HS-27A (cell line): ENCODE measurements at regions not wholly inside any gene's neighbourhood (a gene's known extent, or its start where the extent isn't known, plus 50 kb on each side); places are given as distances from the start of the nearest gene placed in this dataset.

Source experiments
- DNase-seq: peaks from one replicate; pipeline ENCODE4 v3.0.0-alpha.2; 2012; ENCODE audit warnings: low read depth, missing footprints

DNA sequence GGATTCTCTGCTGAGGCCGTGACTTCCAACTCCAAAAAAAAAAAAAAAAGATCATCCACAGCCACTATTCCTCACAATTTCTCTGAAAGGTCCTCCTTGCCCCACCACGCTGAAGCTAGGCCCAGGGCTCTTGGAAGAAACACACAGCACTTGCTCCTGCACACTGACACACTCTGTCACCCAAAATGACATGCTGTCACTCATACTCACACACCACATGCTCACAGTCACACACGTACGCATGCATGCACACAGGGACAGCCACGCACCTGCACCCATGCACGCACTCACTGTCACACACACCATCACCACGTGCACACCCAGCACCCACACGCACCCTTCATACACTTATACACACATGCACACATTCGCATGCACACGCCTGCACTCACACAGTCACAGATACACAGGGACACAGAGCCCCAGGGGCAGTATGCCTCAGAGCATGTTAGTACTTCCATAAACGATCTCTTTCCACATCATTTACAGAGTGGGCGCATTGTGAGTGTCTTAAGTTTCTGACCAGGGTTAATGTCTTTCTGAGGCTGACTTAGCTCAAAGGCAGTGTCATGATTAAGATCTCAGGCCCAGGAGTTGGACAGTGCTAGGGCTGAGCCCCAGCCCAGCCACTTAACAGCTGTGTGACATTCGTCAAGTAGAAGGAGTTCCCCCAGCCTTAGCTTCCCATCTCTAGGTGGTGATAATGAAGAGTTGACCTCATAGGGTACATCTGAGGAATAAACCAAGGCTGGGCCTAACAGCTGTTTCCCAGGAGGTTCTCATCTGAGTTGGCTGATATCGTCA lies 93.4 kb downstream of the GLI2 start:
- DNase-seq = no peak

DNA sequence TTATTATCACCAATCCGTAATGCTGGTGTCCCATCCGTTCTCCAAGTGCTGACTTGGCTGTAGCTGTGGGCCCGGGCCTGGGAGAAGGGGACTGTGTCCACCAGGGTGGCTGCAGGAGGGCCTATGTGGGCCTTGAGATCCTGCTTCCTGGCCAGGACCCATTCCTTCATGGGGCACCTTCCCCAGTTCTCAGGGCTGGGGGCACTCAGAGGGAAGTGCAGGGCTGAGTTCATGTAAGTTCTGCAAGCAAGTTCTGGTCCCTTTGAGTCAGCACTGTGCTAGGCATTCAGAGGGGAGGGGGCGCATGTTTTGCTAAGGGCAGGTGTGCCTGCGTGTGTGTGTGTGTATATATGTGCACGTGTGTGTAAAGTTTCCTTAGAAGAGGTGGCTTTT lies 94.0 kb downstream of the GLI2 start:
- no peak for DNase-seq

DNA sequence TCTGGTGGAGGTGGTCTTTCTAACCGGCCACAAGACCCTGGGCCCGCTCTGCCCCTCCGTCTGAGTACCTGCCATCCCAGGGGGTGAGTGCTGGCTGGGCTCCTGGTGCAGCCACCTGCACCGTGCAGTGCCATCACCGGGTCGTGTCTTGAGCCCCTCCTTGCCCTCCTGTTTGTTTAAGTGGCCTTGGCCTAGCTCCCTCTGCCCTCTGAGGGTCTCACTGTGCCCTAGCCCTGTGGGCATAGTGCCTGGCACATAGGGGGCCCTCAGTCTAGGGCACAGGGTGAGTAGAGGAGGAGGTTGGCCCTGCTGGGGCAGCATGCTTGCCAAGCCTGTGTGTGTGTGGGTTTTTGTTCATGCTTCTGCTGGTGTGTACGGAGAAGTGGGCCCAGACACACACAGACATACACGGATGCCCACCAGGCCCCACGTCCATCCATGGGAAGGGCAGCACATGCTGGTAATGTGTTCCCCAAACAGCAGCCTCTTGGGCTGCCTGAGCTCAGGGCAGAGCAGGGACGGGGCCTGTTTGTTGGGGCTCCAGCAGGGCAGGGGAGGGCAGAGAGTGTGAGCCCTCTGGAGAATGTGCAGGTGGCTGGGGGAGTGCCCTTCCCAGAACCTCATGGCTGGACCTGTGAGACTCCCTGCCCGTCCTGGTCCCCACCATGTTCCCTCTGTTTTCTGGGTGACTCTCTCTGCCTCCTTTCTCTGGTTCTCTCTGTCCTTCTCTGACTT lies 94.6 kb downstream of the GLI2 start:
- no peak for DNase-seq

DNA sequence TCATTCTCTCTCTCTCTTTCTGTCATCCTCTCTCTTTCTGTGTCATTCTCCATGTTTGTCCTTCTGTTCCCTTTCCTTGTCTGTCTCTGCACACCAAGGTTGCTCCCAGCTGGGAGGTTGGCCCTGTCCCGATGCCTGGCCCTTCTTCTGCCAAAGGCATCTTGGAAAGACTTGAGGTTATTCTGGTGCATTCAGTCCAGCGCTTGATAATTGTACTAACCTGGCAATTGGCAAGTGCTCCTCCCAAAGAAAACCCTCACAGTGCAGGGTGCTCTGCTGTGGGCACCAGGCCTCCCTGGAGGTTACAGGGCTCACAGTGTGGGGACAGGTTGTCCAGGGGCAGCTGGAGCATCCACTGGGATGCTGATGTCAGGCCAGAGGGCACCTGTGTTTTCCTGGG lies 95.4 kb downstream of the GLI2 start:
- DNase-seq = no peak

DNA sequence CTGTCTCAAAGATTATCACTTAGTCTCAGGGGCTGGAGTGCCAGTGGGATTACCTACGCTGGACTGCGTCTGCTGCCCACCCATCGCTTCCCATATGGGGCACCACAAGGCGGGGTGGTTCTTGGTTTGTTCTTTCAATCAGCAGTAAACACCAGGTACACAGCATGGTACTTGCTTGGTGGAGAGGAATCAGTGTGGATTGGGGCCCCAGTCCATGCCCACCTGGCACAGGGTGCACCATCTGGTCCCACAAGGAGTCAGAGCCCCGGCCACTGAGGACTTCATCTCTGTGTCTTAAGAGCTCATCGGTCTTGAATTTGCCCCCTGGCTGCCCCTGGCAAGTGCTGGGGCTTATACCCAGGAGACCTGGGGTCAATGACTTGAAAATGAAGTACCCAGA lies 96.2 kb downstream of the GLI2 start:
- DNase-seq = no peak

DNA sequence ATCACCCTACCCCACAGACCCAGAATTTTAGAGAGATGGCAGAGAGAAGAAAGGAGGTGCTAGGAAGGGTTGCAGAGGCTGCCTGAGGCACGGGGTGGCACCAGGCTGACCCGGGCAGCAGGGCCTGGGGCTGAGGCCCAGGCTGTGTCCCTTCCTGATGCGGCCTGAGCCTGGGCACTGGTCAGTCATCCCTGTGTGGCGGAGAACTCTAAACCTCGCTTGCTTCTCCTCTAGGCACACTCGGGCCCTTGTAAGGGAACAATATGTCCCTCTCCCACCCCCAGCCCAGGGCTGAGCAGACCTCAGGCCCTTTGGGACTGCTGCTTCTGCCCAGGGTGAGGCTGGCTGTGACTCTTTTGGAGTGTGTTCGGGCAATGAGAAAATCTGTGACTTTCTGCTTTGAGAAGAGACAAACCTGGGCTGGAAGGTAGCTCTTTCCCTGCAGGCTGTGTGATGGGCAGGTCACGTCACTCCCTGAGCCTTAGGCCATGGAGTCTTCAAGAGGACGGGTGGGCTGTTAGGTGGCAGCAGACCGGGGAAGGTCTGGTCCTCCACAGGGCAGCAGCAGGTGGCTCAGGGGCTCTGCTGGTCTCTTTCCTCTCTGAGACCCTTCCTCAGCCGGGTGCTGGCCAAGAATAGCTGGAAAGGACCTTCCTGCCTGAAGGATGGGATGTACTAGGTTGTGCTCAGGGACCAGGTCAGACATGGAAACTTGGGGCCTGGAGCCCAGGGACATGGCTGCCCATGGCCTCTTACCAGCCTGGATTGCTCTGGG lies 96.8 kb downstream of the GLI2 start:
- DNase-seq = no peak

DNA sequence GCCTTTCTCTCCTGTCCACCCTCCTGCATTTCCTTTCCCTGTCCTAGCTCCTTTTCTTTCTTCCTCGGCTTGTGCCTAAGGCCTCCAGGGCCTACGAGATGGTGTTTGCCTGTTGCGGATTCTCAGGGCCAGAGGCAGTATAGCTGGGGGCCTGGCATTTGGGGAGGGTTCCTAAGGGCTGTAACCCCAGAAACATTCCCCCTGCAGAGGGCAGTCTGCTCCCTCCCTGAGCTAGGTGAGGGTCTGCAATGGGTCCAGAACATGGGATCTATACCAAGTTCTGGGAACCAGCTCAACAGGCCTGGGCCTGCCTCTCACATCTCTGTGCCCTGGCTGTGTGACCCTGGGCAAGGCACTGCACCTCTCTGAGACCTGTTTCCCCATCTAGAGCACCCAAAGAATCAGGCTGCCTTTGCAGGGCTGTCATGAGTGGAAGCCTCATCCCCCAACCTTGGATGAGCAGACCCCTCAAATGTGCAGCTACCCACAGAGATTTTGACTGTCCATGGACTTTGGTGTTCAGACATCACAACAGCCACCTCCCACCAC lies 97.5 kb downstream of the GLI2 start:
- no peak for DNase-seq

DNA sequence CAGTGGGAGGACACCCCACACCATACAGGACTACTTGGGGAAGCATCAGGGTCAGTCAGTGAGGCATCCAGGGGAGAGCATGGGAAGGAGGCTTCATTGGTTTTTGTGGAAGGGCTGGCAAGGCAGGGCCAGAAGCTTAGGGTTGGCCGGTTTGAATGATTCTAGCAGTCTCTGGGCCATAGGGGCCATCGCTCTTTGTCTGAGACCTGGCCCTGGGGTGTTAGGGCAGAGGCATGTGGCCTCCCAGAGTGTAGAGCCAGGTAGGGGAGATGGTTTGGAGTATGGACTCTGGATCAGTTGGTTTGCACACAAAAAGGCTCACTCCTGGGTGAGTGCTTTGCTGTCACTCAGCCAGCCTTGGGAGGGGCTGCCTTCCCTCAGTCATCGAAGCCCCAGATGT lies 98.5 kb downstream of the GLI2 start:
- no peak for DNase-seq

DNA sequence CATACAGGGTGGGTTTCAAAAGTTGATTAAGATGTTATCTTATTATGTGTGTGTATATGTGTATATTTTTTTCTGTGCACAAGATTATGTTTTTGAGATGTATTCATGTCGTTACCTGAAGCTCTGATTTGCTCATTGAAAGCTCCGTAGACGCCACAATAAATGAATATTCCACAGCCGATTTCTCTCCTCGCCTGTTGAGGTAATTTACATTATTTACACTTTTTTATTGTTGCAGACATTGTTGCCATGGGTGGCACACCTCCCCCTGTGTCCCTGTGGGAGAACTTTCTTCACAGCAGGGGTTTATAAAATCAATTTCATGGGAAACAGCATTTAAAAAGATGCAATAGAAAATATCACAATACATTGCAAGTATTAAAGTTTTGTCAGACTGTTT lies 100.6 kb downstream of the GLI2 start:
- no peak for DNase-seq

DNA sequence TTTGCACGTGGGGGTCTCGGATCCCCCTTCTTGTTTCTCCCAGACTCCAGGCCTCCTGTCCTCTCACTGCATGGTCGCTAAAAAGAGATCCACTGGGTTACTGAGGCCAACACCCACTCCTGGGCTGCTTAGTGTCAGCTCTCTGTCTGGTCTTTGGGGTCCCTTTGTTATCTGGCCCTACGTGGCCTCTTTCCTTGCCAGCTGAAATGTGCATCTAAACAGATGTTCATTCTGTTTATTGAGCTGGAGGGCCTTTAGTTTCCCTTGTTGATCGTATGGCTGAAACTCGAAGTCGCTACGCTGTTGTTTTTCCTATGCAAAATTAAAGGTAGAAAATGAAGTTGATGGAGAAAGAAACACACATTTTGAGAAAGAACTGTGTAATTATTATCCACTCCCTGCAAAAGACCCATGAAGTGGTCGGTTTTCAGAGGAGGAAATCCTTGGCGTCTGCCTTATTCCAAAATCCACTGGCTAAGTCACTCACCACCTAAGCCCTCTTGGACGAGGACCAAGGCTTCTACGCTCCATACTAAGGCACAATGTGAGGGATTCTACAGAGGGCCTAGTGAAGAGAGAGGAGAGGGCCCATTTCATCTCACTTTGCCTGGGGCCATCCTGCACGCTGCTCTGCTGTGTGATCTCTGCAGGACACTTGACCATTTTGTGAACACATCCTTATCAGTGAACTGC lies 105.3 kb downstream of the GLI2 start:
- DNase-seq = no peak

DNA sequence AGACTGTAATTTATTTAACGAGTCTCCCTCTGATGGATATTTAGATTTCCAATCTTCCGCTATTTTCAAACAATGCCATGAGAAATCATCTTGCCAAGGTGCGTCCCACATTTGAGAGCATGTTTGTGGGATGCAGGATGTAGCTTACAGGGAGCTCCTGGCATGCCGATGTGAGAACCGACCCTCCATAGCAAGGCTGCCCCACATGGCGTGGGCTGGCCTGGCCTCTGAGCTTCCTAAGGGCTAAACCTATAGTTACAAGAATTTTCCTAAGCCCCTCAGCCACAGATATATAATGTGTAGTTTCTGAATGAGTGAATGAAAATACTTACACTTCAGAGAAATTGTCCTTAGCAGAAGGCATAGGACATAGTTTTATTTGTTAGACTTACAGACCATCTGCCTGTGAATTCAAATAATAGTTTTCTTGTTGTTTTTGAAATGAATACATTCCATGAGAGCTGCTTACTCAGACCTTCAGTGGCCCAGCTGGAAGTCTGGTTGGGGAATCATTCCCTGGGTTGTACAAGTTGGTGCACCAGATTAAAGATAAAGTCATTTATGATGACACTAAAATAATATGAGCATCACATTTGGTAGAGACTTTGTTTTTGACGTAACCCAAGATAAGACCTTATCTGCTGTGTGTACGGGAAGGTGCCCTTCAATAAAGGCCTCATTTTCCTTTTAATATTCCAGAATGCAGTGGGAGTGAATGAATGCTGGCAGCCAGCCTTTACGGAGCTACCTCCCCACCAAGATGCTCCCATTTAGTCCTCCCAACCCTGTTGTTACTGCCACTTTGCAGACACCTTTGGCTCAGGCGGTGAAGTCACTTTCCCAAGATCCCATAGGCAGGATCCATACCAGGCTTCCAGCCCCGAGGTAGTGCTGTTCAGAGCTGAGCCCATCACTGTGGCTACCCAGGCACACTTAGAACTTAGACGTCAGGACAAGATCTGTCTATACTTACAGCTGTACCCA lies 107.1 kb downstream of the GLI2 start:
- no peak for DNase-seq

DNA sequence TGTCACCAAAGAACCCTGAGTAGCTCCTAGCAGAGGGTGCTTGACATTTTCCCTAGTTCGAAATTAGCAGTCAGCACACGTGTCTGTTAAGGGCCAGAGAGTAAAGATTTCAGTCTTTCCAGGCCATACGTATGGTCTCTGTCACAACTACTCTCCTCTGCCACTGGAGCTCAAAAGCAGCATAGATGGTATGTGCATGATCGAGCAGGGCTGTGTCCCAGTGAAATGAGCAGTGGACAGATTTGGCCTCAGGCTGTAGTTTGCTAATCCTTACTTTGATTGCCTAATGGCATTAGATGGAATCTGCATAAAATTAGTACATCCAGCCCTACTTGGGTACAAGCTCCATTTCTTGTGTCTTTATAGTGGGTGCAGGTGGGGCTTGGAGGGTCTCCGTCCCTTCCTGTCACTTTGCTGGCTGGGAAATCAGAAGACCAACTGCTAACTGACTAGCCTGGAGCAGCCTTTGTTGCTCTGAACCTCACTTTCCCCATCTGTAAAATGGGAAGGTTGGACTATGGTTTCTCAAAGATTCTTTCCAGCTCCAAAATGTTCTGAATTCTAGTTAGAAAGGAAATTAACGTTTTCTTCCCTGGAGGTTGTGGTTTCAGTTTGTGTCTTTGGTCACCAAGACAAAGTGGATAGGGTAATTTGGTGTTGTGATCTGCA lies 108.5 kb downstream of the GLI2 start:
- DNase-seq = no peak

DNA sequence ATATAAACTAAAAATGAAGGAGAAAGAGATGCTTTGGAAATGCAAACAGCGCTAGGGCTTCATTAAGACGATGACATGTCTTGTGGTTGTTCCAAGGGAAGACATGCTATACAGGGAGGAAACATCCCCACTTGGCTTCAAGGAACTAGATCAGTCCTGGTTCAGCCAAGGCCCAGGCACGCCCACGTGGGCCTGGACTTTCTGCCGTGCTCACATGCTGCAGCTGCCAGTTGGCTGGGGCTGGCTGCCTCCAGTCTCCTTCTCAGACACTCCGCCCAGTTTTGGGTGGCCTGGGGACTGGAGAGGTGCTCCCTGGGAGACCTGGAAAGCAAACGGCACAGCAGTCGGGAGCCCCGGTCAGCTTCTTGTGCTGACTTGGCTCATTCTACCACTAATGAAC lies 109.6 kb downstream of the GLI2 start:
- DNase-seq = no peak

DNA sequence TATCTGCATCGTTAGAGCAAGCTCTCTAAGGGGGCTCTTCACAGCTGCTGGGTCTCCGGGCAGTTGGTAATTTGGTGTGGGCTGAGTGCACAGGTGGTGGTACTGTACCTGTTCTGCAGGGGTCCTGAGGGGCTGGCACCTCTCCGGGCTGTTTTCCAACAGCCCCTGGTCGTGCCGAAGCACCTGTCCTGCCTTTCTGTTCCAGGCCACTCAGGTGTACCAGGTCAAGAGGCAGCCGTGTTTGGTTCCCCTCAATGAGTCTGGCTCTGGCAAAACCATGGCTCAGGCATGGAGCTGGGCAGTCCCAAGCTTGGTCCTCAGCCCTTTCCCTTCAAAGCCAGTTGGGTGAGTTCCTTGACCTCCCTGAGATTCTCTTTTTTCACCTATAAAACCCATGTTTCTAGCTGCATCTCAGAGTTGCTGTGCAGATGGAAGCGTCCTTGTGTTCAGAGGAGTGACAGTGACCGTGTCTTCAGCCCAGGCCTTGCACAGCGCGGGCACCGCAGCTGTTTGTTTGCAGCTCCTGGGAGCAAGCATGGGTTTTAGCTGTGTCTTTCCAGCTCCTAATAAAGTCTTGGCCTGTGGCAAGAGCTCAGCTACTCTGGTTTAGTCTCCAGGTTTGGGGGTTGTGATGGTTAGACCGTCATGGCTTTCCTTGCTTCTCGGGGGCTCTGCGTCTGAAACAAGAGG lies 110.9 kb downstream of the GLI2 start:
- no peak for DNase-seq

DNA sequence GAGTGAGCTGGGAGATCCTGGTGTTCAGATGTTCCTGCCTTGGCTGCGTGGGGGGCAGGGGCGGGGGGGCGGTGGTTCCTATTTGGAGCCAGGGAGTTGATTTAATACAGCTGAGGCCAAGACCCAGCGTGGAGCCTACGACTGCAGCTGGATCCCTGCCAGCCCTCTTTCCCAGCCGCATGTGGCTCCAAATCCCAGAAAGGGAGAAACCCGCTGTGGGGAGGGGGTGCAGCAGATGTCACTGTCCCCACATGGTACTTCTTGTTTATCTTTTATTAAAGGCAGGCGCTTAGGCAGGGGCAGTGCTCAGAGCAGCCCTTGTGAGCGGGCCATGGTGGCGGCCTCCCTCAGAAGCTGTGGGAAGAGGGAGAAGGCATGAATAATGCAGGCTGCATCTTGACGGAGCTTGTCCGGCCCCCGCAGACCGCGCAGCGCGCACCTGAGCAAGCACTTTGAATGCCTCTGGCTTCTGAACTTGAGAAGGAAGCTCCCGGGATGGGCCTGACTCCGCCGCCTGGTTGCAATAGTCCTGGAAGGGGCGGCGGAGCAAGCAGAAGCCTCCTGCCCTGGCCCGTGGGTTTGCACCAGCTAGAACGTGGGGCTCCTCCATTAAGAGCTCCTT lies 112.1 kb downstream of the GLI2 start:
- no peak for DNase-seq

DNA sequence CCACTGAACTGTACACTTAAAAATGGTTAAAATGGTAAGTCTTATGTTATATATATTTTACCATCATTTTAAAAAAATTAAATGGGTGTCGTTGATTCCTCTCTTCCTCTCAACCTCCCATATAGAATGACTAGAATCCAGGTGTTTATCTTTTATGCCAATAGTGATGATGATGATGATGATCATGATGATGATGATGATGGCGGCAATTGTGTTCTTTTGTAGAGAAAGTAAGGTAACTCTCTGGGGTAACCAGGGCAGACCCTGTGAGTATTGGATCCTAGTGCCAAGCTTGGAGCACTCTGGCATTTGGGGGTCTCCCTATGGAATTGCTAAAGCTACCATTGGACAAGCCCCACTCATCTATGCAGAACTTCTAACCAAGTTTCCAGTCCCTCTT lies 113.6 kb downstream of the GLI2 start:
- no peak for DNase-seq

DNA sequence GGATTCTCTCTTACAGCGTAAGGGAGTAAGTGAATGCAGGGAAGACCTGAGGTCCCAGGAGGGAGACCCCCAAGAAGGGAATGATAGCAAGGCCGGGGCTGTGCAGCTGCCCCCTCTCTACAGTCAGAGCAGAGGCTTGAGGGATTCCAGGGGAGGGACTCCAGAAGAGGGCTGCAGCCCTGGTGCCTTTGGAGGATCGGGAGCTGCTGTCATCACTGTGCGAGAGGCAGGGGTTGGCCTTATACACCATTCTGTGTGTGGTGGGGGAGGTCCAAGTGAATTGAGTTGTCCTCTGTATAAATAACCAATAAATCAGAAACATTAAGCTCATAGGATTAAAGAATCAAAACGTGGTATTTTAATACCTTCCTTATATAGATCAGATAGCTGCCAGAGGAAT lies 114.9 kb downstream of the GLI2 start:
- DNase-seq = no peak

DNA sequence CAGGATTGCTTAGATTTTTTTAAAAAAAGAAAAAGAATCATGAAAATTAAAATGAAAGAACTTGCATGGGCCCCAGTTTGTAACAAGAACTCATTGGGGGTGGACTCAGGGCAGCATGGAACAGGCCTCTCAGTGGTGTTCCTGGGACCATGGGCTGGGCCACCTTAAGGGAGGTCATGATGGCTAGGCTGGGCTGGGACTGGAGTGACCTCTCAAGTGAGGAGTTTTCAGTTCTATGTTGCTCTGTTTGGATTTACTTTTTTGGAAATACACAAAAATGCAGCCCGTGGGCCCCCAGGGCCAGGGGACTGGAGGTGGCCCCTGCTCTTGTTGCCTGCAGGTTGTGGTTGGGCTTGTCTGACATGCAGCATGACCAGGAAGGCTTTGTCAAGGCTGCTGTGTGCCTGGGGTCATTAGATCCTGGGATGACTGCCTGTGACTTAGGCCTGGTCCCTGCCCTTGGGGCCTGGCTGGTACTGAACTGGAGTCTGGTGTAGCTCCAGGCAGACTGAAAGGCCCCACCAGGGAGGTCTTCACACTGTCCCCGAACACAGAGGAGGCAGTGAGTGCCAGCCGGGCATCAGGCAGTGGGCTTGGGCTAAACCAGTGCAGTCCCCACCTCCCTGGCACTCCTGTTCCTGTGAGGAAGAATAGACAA lies 115.6 kb downstream of the GLI2 start:
- no peak for DNase-seq
